Kidney (tissue), 13 donors: ENCODE measurements at regions not wholly inside any gene's neighbourhood (a gene's known extent, or its start where the extent isn't known, plus 50 kb on each side); places are given as distances from the start of the nearest gene placed in this dataset.
A peak's percentile ranks its signal among the peaks of the same experiment; 100 is the strongest.

Experiments used
- DNase-seq, 5 donors: peaks; one replicate each; pipeline ENCODE4 v3.0.0-alpha.2; 2013 to 2020
- FAIRE-seq: peaks from 2 replicates; lab custom pipeline; 2012; peaks lifted over from hg19 to GRCh38; lab: Jason Lieb, UNC
- H3K27ac ChIP-seq, 2 donors: one replicate each; pipeline ENCODE4 v1.7.0; 2013; ENCODE audit warnings: low read depth in 2 of 2, low read length in 2 of 2, inconsistent platforms in 1 of 2
- H3K27me3 ChIP-seq: one replicate; pipeline ENCODE4 v1.7.1; 2013; ENCODE audit warnings: low read length, inconsistent platforms; ENCODE audit not compliant: control insufficient read depth, insufficient read depth
- H3K36me3 ChIP-seq, 3 donors: one replicate each; pipeline versions ENCODE4 v1.7.0 to v1.7.1; 2013; ENCODE audit warnings: low read length in 3 of 3, control low read depth in 1 of 3, inconsistent platforms in 1 of 3; ENCODE audit not compliant: insufficient read depth in 3 of 3, control insufficient read depth in 2 of 3
- H3K4me1 ChIP-seq, 3 donors: one replicate each; pipeline versions ENCODE4 v1.7.0 to v1.7.1; 2013; ENCODE audit warnings: low read length in 3 of 3, inconsistent platforms in 1 of 3, low read depth in 1 of 3; ENCODE audit not compliant: control insufficient read depth in 2 of 3, insufficient read depth in 2 of 3
- H3K4me3 ChIP-seq, 3 donors: one replicate each; pipeline versions ENCODE4 v1.7.0 to v1.8.1; 2013; ENCODE audit warnings: low read length in 3 of 3, control low read depth in 1 of 3, inconsistent platforms in 1 of 3
- H3K9ac ChIP-seq, 3 donors: one replicate each; pipeline versions ENCODE4 v1.7.0 to v1.7.1; 2013; ENCODE audit warnings: low read length in 3 of 3, control low read depth in 1 of 3, inconsistent platforms in 1 of 3
- H3K9me3 ChIP-seq, 3 donors: one replicate each; pipeline versions ENCODE4 v1.7.0 to v1.7.1; 2013; ENCODE audit warnings: low read length in 3 of 3, control low read depth in 1 of 3, inconsistent platforms in 1 of 3; ENCODE audit not compliant: control insufficient read depth in 2 of 3, insufficient read depth in 1 of 3
- CTCF ChIP-seq: IDR thresholded peaks from 3 replicates; pipeline ENCODE4 v1.5.1; 2012; ENCODE audit warnings: mild to moderate bottlenecking, moderate library complexity, borderline replicate concordance; ENCODE audit not compliant: insufficient read depth; ENCODE audit errors: extremely low read depth
- intact Hi-C: fragments of 100-400 bp; cut with DNase I; formaldehyde crosslinking; loops from one replicate; pipeline ENCODE4 v1.11.1; 2022
- donor health status: control.
- donor health status: control.
- donor health status: control.
- donor health status: control.
- donor health status: control.
- donor health status: DM: yes; HTN: yes; CAD: no.
- donor health status: Normal renal cell carcinoma (clear cell type).

- Histone ChIP-seq H3K9me3 (no peaks in the 10 kb centered on the region), H3K4me1 (no peaks in the 10 kb centered on the region), H3K36me3 (no peaks in the 10 kb centered on the region), H3K9ac (no peak overlapping the region), H3K27ac (no peak overlapping the region), H3K27me3 (no peaks in the 10 kb centered on the region), H3K4me3 (no peak overlapping the region)
- TF ChIP-seq CTCF = no peak
- intact Hi-C loops = no loop called here
- FAIRE-seq = no peak
- no peak for DNase-seq
Observed at GRCh38 chr6:155623450-155624178, 168.0 kb upstream of the NOX3 start.

DNA sequence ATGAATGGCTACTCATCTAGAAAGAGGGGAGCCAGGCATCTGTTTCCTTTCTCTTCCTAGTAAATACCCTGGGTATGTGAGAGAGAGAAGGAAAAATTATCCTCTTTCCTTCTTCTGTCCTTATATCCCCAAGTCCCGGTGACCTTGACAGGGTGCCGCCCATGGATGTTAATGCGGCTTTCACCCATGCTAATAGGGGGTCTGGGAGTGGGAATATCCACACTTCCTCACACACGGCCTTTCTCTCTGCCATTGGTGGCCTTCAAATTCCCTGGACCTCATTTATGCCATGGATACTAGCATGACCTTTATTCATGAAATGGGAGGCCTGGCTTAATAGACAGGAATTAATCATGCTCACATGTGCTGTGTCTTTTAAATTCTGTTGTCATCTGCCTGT, 159.0 kb upstream of the NOX3 start:
- peaks cover 0 to 21% (median 0%) of the 10 kb centered on the region in 3 donors for H3K9me3 ChIP-seq
- no peak for FAIRE-seq

DNA sequence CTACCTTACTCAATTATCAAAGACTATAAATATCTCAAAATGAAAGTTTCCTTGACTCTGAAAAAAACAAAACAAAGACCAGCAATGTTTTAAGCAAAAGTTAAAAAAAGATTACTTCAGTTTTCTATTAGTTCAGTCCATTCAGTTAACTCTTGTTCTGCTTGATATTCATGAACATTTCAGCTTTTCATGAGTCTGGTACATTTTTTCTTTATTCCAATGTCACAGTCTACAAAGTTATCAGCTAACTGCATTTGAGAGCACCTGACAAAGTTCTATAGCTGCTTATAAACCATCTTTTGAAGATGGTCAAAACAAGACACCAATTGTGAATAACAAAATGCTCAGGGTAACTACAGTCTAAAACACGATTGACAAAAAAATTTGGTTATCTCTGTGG, 156.1 kb upstream of the NOX3 start:
- intact Hi-C loops = no loop called here
- Histone ChIP-seq H3K9ac (no peak overlapping the region), H3K36me3 (no peaks in the 10 kb centered on the region), H3K9me3 (peaks cover 0 to 21% (median 0%) of the 10 kb centered on the region in 3 donors), H3K4me1 (no peaks in the 10 kb centered on the region), H3K4me3 (no peak overlapping the region), H3K27me3 (no peaks in the 10 kb centered on the region), H3K27ac (no peak overlapping the region)
- no peak for DNase-seq
- FAIRE-seq = peak; percentile 17
- TF ChIP-seq CTCF = no peak

More for the DNA sequence above, 159.0 kb upstream of the NOX3 start:
- Histone ChIP-seq H3K4me3 (no peak overlapping the region), H3K27me3 (no peaks in the 10 kb centered on the region), H3K4me1 (no peaks in the 10 kb centered on the region), H3K9ac (no peak overlapping the region), H3K36me3 (no peaks in the 10 kb centered on the region), H3K27ac (no peak overlapping the region)
- intact Hi-C loops = no loop called here
- DNase-seq = no peak
- no peak for TF ChIP-seq CTCF
